ENCODE measurements at regions not wholly inside any gene's neighbourhood (a gene's known extent, or its start where the extent isn't known, plus 50 kb on each side); places are given as distances from the start of the nearest gene placed in this dataset.

GRCh38 chr7:17158261-17158660 lies 140.2 kb upstream of the AHR start:
- WGBS (ENCODE audit: insufficient coverage), result no CpG with 5 or more reads among the region's 5 CpGs
- Histone ChIP-seq H3K27me3 (ENCODE audit: control insufficient read depth, insufficient read depth, low read length) (no peaks in the 10 kb centered on the region), H3K9me3 (ENCODE audit: control insufficient read depth, insufficient read depth, low read length) (no peaks in the 10 kb centered on the region), H3K4me3 (ENCODE audit: low read depth, low read length) (no peak overlapping the region), H3K27ac (ENCODE audit: low read depth, low read length) (no peak overlapping the region), H3K36me3 (ENCODE audit: control insufficient read depth, insufficient read depth, low read length) (no peaks in the 10 kb centered on the region), H3K4me1 (ENCODE audit: control insufficient read depth, insufficient read depth, low read length) (no peaks in the 10 kb centered on the region)
- DNase-seq (ENCODE audit: low read depth in 4 of 6, low spot score in 6 of 6), result no peak

DNA sequence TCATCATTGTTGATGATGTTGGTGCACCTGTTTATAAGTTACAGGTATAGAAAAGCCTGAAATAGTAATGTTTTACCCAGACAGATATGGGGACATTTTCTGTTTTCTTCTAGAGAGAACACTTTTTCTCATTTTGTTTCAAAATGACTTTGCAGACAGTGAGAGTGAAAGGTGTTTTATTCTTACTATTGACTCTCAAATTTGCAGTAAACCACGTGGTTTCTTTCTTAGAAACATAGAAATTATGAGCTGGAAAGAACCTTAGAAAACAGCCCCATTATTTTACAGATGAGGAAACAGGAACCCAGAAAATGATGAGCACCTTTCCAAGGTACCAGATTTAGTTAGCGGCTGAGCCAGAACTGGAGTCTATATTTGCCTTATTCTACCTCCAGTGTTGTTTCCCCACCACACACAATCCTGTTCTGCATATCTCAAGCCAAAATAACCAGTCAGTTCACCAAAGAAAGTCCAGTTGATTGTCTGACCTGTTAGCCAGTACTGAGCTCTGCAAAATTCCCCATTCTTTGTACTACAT lies 138.9 kb upstream of the AHR start:
- Histone ChIP-seq H3K27me3 (ENCODE audit: control insufficient read depth, insufficient read depth, low read length) (no peaks in the 10 kb centered on the region), H3K27ac (ENCODE audit: low read depth, low read length) (no peak overlapping the region), H3K36me3 (ENCODE audit: control insufficient read depth, insufficient read depth, low read length) (no peaks in the 10 kb centered on the region), H3K4me1 (ENCODE audit: control insufficient read depth, insufficient read depth, low read length) (no peaks in the 10 kb centered on the region), H3K4me3 (ENCODE audit: low read depth, low read length) (no peak overlapping the region), H3K9me3 (ENCODE audit: control insufficient read depth, insufficient read depth, low read length) (no peaks in the 10 kb centered on the region)
- no peak for DNase-seq (ENCODE audit: low read depth in 4 of 6, low spot score in 6 of 6)
- 100% methylated on average over 1 of the region's 2 CpGs for WGBS (ENCODE audit: insufficient coverage)

DNA sequence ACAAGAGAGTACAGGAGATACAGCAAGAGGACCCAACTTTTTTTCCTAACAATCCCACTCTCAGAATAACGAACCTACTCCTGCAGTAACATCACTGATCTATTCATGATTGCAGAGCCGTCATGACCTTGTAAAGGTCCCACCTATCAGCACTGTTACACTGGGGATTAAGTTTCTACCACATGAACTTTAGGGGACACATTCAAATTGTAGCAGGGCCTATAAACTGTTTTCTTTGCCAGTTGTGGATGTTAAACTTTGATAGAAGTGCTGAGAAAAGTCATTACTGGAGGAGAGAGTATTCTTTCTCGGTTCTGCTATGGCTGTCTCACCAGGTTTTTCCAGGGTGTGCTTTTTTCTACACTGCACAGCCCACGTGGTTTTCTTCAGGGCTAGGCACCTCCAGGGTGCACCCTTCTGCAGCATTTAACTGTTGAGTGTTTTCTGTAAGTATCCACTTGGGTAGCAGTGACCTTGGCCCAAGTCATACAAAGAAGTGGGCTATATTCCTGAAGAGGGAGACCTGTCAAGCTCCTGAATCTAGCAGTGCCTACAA lies 131.6 kb upstream of the AHR start:
- DNase-seq (ENCODE audit: low read depth in 4 of 6, low spot score in 6 of 6), result no peak
- Histone ChIP-seq H3K4me3 (ENCODE audit: low read depth, low read length) (no peak overlapping the region), H3K36me3 (ENCODE audit: control insufficient read depth, insufficient read depth, low read length) (no peaks in the 10 kb centered on the region), H3K4me1 (ENCODE audit: control insufficient read depth, insufficient read depth, low read length) (no peaks in the 10 kb centered on the region), H3K27me3 (ENCODE audit: control insufficient read depth, insufficient read depth, low read length) (no peaks in the 10 kb centered on the region), H3K9me3 (ENCODE audit: control insufficient read depth, insufficient read depth, low read length) (no peaks in the 10 kb centered on the region), H3K27ac (ENCODE audit: low read depth, low read length) (no peak overlapping the region)
- WGBS (ENCODE audit: insufficient coverage), result 70% methylated on average over 2 of the region's 4 CpGs

DNA sequence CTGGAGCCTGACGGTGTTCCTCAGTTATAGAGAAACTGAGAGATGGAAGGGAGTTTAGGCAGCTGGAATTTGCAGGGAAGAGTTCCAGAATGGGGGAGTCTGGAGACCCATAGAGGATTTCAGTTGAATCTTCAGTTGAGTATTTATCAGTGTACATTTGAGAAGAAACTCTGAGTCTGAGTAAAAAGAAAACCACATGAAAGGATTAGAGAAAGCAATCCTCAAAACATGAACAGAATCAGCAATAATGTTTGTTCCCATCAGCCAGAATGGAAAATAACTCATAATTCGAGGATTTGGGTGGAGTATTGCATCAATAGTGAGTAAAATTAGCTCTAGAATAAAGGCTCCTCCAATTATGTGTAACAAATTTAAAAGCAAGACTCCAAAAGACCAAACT lies 130.0 kb upstream of the AHR start:
- H3K27ac ChIP-seq (ENCODE audit: low read depth, low read length), result no peak overlapping the region
- no peak for DNase-seq (ENCODE audit: low read depth in 4 of 6, low spot score in 6 of 6)
- H3K4me3 ChIP-seq (ENCODE audit: low read depth, low read length), result no peak overlapping the region
- WGBS (ENCODE audit: insufficient coverage), result 80% methylated on average over 1 of the region's 2 CpGs
- H3K9me3 ChIP-seq (ENCODE audit: control insufficient read depth, insufficient read depth, low read length), result no peaks in the 10 kb centered on the region
- H3K36me3 ChIP-seq (ENCODE audit: control insufficient read depth, insufficient read depth, low read length), result no peaks in the 10 kb centered on the region
- no peaks in the 10 kb centered on the region for H3K27me3 ChIP-seq (ENCODE audit: control insufficient read depth, insufficient read depth, low read length)
- no peaks in the 10 kb centered on the region for H3K4me1 ChIP-seq (ENCODE audit: control insufficient read depth, insufficient read depth, low read length)

GRCh38 chr7:17171427-17171826 lies 127.0 kb upstream of the AHR start:
- H3K36me3 ChIP-seq (ENCODE audit: control insufficient read depth, insufficient read depth, low read length), result no peaks in the 10 kb centered on the region
- no peaks in the 10 kb centered on the region for H3K27me3 ChIP-seq (ENCODE audit: control insufficient read depth, insufficient read depth, low read length)
- H3K4me1 ChIP-seq (ENCODE audit: control insufficient read depth, insufficient read depth, low read length), result no peaks in the 10 kb centered on the region
- WGBS (ENCODE audit: insufficient coverage), result no CpG with 5 or more reads among the region's 3 CpGs
- H3K4me3 ChIP-seq (ENCODE audit: low read depth, low read length), result no peak overlapping the region
- no peak overlapping the region for H3K27ac ChIP-seq (ENCODE audit: low read depth, low read length)
- no peak for DNase-seq (ENCODE audit: low read depth in 4 of 6, low spot score in 6 of 6)
- H3K9me3 ChIP-seq (ENCODE audit: control insufficient read depth, insufficient read depth, low read length), result no peaks in the 10 kb centered on the region

GRCh38 chr7:17176371-17177032 lies 122.0 kb upstream of the AHR start:
- no peaks in the 10 kb centered on the region for H3K36me3 ChIP-seq (ENCODE audit: control insufficient read depth, insufficient read depth, low read length)
- no peak overlapping the region for H3K27ac ChIP-seq (ENCODE audit: low read depth, low read length)
- no peaks in the 10 kb centered on the region for H3K9me3 ChIP-seq (ENCODE audit: control insufficient read depth, insufficient read depth, low read length)
- H3K4me1 ChIP-seq (ENCODE audit: control insufficient read depth, insufficient read depth, low read length), result no peaks in the 10 kb centered on the region
- H3K27me3 ChIP-seq (ENCODE audit: control insufficient read depth, insufficient read depth, low read length), result no peaks in the 10 kb centered on the region
- no peak for DNase-seq (ENCODE audit: low read depth in 4 of 6, low spot score in 6 of 6)
- WGBS (ENCODE audit: insufficient coverage), result 95% methylated on average over 8 of the region's 11 CpGs
- H3K4me3 ChIP-seq (ENCODE audit: low read depth, low read length), result no peak overlapping the region

DNA sequence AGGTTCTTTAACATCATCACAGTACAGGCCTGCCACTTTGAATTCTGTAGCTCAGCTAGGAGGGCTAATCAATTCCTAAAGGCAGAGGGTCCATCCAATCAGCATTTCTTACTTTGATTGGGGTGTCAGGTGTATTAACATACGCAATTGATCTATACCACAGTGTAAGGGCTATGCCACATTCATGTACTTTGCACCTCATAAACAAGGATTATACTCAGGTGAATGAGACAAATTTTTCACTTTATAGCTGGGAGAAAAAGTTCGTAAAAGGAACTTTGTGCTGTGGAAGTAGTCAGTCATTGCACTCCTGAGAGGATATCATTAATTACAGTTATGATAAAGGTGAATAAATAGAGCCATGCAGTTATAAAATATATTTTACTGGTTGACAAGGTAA lies 119.9 kb upstream of the AHR start:
- Histone ChIP-seq H3K36me3 (ENCODE audit: control insufficient read depth, insufficient read depth, low read length) (no peaks in the 10 kb centered on the region), H3K27me3 (ENCODE audit: control insufficient read depth, insufficient read depth, low read length) (no peaks in the 10 kb centered on the region), H3K27ac (ENCODE audit: low read depth, low read length) (no peak overlapping the region), H3K4me3 (ENCODE audit: low read depth, low read length) (no peak overlapping the region), H3K9me3 (ENCODE audit: control insufficient read depth, insufficient read depth, low read length) (no peaks in the 10 kb centered on the region), H3K4me1 (ENCODE audit: control insufficient read depth, insufficient read depth, low read length) (no peaks in the 10 kb centered on the region)
- no peak for DNase-seq (ENCODE audit: low read depth in 4 of 6, low spot score in 6 of 6)
- no CpG with 5 or more reads among the region's 2 CpGs for WGBS (ENCODE audit: insufficient coverage)

- Histone ChIP-seq H3K27me3 (ENCODE audit: control insufficient read depth, insufficient read depth, low read length) (no peaks in the 10 kb centered on the region), H3K27ac (ENCODE audit: low read depth, low read length) (no peak overlapping the region), H3K4me1 (ENCODE audit: control insufficient read depth, insufficient read depth, low read length) (no peaks in the 10 kb centered on the region), H3K36me3 (ENCODE audit: control insufficient read depth, insufficient read depth, low read length) (no peaks in the 10 kb centered on the region), H3K9me3 (ENCODE audit: control insufficient read depth, insufficient read depth, low read length) (no peaks in the 10 kb centered on the region), H3K4me3 (ENCODE audit: low read depth, low read length) (no peak overlapping the region)
- 67% methylated on average over 3 of the region's 3 CpGs for WGBS (ENCODE audit: insufficient coverage)
- DNase-seq (ENCODE audit: low read depth in 4 of 6, low spot score in 6 of 6), result no peak
These were observed 117.0 kb upstream of the AHR start for GRCh38 chr7:17181482-17181881.

DNA sequence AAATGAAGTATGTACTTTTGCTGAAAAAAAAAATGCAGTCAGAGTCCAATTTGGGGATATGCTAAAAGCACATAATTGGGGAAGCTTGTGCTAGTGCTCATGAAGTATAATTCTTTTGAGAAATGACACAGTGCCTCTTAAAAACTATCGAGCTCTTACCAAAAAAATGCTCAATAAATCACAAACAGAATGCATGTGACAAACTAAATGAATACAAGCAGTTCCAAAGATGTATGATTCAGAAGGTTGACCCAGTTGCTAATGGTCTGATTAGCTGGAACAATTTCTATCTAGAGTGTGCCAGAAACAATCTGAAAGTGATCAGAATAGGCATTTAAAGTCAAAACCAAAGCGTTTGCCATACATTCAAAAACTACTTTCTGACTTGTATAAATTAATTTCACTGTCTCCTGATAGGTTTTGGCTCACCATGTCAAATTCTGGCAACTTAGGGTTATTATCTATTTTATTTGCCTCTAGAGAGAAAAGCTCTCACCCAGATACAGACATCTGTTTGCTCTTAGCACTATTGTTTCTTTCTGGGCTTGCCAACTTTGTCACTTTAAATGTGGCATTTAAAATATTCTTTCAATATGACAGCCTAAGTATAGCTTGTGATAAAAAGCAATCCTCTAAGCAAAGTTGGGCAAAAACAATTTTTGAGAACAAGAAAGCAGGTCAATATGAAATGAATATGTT lies 114.7 kb upstream of the AHR start:
- H3K27ac ChIP-seq (ENCODE audit: low read depth, low read length), result no peak overlapping the region
- peak in 1 of 6 donors; percentile 2 for DNase-seq (ENCODE audit: low read depth in 4 of 6, low spot score in 6 of 6)
- WGBS (ENCODE audit: insufficient coverage), result no CpG with 5 or more reads among the region's 2 CpGs
- no peaks in the 10 kb centered on the region for H3K9me3 ChIP-seq (ENCODE audit: control insufficient read depth, insufficient read depth, low read length)
- no peak overlapping the region for H3K4me3 ChIP-seq (ENCODE audit: low read depth, low read length)
- H3K4me1 ChIP-seq (ENCODE audit: control insufficient read depth, insufficient read depth, low read length), result no peaks in the 10 kb centered on the region
- no peaks in the 10 kb centered on the region for H3K36me3 ChIP-seq (ENCODE audit: control insufficient read depth, insufficient read depth, low read length)
- H3K27me3 ChIP-seq (ENCODE audit: control insufficient read depth, insufficient read depth, low read length), result no peaks in the 10 kb centered on the region

Data from spinal cord (tissue), 9 donors.